Right lobe of liver (tissue), 4 donors: ENCODE measurements at regions not wholly inside any gene's neighbourhood (a gene's known extent, or its start where the extent isn't known, plus 50 kb on each side); places are given as distances from the start of the nearest gene placed in this dataset.

Experiments used
- CTCF ChIP-seq, 4 donors: fragments of 200-600 bp in 3 of 4; fragments of 450-650 bp in 1 of 4; IDR thresholded peaks; one replicate each; pipeline versions ENCODE4 v1.5.1 to v1.8.0; 2016 to 2022; ENCODE audit warnings: antibody characterized with exemption in 4 of 4, mild to moderate bottlenecking in 2 of 4
- POLR2A ChIP-seq: fragments of 450-650 bp; IDR thresholded peaks from one replicate; pipeline ENCODE4 v1.6.1; 2017; ENCODE audit warnings: antibody characterized with exemption, mild to moderate bottlenecking
- donor health status: DM: no; HTN: no; CAD: no.
- donor health status: DM: no; HTN: no; CAD: no.
- donor health status: DM: no; HTN: yes; CAD: no.

GRCh38 chr10:21022821-21023220 is 125.7 kb upstream of the NEBL start:
- TF ChIP-seq CTCF (IDR thresholded peaks at IDR 0.05) = no peak
- TF ChIP-seq POLR2A = no peak
